OCI-LY3 (cell line): ENCODE measurements at regions not wholly inside any gene's neighbourhood (a gene's known extent, or its start where the extent isn't known, plus 50 kb on each side); places are given as distances from the start of the nearest gene placed in this dataset.

Experiments
- H2AFZ ChIP-seq: fragments of 200-600, 300-600 bp; shearing (Covaris generic); 2 replicates; pipeline ENCODE4 v1.6.0; 2014; ENCODE audit warnings: antibody characterized with exemption, low read depth, low read length
- H3K27ac ChIP-seq: fragments of 200-600, 300-600 bp; sonication (generic); 2 replicates; pipeline ENCODE4 v1.5.1; 2014; ENCODE audit warnings: mild to moderate bottlenecking, low read length, moderate library complexity, mixed read lengths
- H3K27me3 ChIP-seq: fragments of 200-600, 300-600 bp; sonication (generic); 2 replicates; pipeline ENCODE4 v1.6.1; 2014; ENCODE audit warnings: low read depth, low read length, mixed read lengths
- H3K36me3 ChIP-seq: fragments of 200-600, 300-600 bp; sonication (generic); replicated peaks from 2 replicates; pipeline ENCODE3; 2014; ENCODE audit warnings: low read depth, low read length, mixed read lengths
- H3K4me1 ChIP-seq: fragments of 300-600, 200-600 bp; sonication (generic); 2 replicates; pipeline ENCODE4 v1.6.1; 2014; ENCODE audit warnings: low read length, mixed read lengths
- H3K4me2 ChIP-seq: fragments of 200-600, 300-600 bp; sonication (generic); 2 replicates; pipeline ENCODE4 v1.6.1; 2014; ENCODE audit warnings: low read length, mixed read lengths
- H3K4me3 ChIP-seq: fragments of 300-600, 200-600 bp; sonication (generic); 2 replicates; pipeline ENCODE4 v1.5.1; 2014; ENCODE audit warnings: antibody characterized with exemption, mild to moderate bottlenecking, low read length, moderate library complexity
- H3K79me2 ChIP-seq: fragments of 300-600, 200-600 bp; shearing (Covaris generic); 2 replicates; pipeline ENCODE4 v1.6.1; 2014; ENCODE audit warnings: mild to moderate bottlenecking, low read length, mixed read lengths
- H3K9ac ChIP-seq: fragments of 300-600, 200-600 bp; shearing (Covaris generic); 2 replicates; pipeline ENCODE4 v1.6.0; 2014; ENCODE audit warnings: mild to moderate bottlenecking, low read length, moderate library complexity
- H3K9me3 ChIP-seq: fragments of 200-600, 300-600 bp; shearing (Covaris generic); 2 replicates; pipeline ENCODE4 v1.6.1; 2014; ENCODE audit warnings: low read length, mixed read lengths; ENCODE audit not compliant: insufficient read depth
- H4K20me1 ChIP-seq: fragments of 200-600, 300-600 bp; sonication (generic); 2 replicates; pipeline ENCODE4 v1.6.1; 2016; ENCODE audit warnings: low read length, mixed read lengths; ENCODE audit not compliant: insufficient read depth
- CTCF ChIP-seq: fragments of 200-600, 300-600 bp; sonication (generic); IDR thresholded peaks from 2 replicates; pipeline ENCODE4 v1.5.1; 2014; ENCODE audit warnings: antibody characterized with exemption, low read length, low read depth
- EZH2phosphoT487 ChIP-seq: fragments of 200-600 bp; shearing (Covaris generic); IDR thresholded peaks from 2 replicates; pipeline ENCODE4 v1.6.1; 2018; ENCODE audit warnings: antibody characterized with exemption, mixed run types, low read depth

GRCh38 chr12:65606008-65606766 lies 218.1 kb upstream of the HMGA2 start:
- no peak overlapping the region for H3K27ac ChIP-seq
- no peaks in the 10 kb centered on the region for H3K36me3 ChIP-seq
- H4K20me1 ChIP-seq = no peaks in the 10 kb centered on the region
- no peak overlapping the region for H2AFZ ChIP-seq
- no peak overlapping the region for H3K9ac ChIP-seq
- H3K27me3 ChIP-seq = peaks cover 10% of the 10 kb centered on the region
- no peaks in the 10 kb centered on the region for H3K79me2 ChIP-seq
- peaks cover 4% of the 10 kb centered on the region; the same call in 1 of the 2 replicates for H3K4me1 ChIP-seq
- H3K4me3 ChIP-seq = no peak overlapping the region
- H3K9me3 ChIP-seq = no peaks in the 10 kb centered on the region
- H3K4me2 ChIP-seq = no peak overlapping the region
- TF ChIP-seq EZH2phosphoT487 (no peak), CTCF (no peak)

GRCh38 chr12:65607401-65607841 lies 216.9 kb upstream of the HMGA2 start:
- H3K9ac ChIP-seq = no peak overlapping the region
- peaks cover 4% of the 10 kb centered on the region; the same call in 1 of the 2 replicates for H3K4me1 ChIP-seq
- H3K9me3 ChIP-seq = no peaks in the 10 kb centered on the region

GRCh38 chr12:65608319-65608916 lies 215.9 kb upstream of the HMGA2 start:
- Histone ChIP-seq H3K4me1 (peaks cover 4% of the 10 kb centered on the region; the same call in 1 of the 2 replicates), H3K36me3 (no peaks in the 10 kb centered on the region), H3K4me3 (no peak overlapping the region), H3K27ac (no peak overlapping the region), H3K4me2 (no peak overlapping the region), H3K27me3 (peaks cover 20% of the 10 kb centered on the region; the same call in 1 of the 2 replicates), H4K20me1 (no peaks in the 10 kb centered on the region), H3K79me2 (no peaks in the 10 kb centered on the region), H2AFZ (no peak overlapping the region), H3K9ac (no peak overlapping the region), H3K9me3 (no peaks in the 10 kb centered on the region)
- TF ChIP-seq EZH2phosphoT487 (no peak), CTCF (no peak)

More at GRCh38 chr12:65607401-65607841, 216.9 kb upstream of the HMGA2 start:
- Histone ChIP-seq H3K36me3 (no peaks in the 10 kb centered on the region), H3K27ac (no peak overlapping the region), H4K20me1 (no peaks in the 10 kb centered on the region), H3K4me2 (no peak overlapping the region), H3K79me2 (no peaks in the 10 kb centered on the region), H2AFZ (no peak overlapping the region), H3K4me3 (no peak overlapping the region), H3K27me3 (peaks cover 11% of the 10 kb centered on the region; the same call in 1 of the 2 replicates)
- TF ChIP-seq CTCF = no peak
- no peak for TF ChIP-seq EZH2phosphoT487

DNA sequence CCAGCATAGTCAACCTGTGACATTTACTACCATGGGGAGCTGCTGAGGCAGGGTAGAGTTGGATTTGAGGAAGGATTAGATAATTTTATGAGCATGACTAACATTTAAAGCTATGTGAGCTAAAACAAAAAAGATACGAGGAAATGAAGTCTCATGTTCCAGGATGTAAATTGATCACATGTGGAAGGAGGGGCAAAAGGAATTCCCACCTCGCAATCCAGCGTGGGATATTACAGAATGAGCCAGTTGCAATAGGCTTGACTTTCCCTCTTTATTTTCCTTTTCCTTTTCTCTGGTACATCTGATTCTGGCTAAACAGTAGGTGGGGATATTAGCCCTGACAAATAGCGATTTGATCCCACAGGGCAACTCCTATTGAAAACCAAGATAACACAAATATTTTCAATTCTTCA lies 214.9 kb upstream of the HMGA2 start:
- Histone ChIP-seq H3K9me3 (no peaks in the 10 kb centered on the region), H3K4me3 (no peak overlapping the region), H3K27me3 (peaks cover 25% of the 10 kb centered on the region; the same call in 1 of the 2 replicates), H3K27ac (no peak overlapping the region), H3K36me3 (no peaks in the 10 kb centered on the region), H3K4me1 (peaks cover 4% of the 10 kb centered on the region; the same call in 1 of the 2 replicates), H4K20me1 (no peaks in the 10 kb centered on the region), H3K4me2 (no peak overlapping the region), H3K79me2 (no peaks in the 10 kb centered on the region), H3K9ac (no peak overlapping the region), H2AFZ (no peak overlapping the region)
- TF ChIP-seq EZH2phosphoT487 (no peak), CTCF (peak; percentile 11)
